HepG2 (cell line): ENCODE measurements at regions not wholly inside any gene's neighbourhood (a gene's known extent, or its start where the extent isn't known, plus 50 kb on each side); places are given as distances from the start of the nearest gene placed in this dataset.

Source experiments
- ATAC-seq: fragments of 200-7000 bp; cut with Tn5 transposase; 3 replicates; pipeline ENCODE4 v1.9.1; 2020; ENCODE audit warnings: mild to moderate bottlenecking, moderate library complexity
- BruUV-seq: library from RNA; stranded (reverse); fragments of 400-500 nt; replicated peaks from 2 replicates; lab custom pipeline; 2021; lab: Mats Ljungman, UMichigan
- CTCF ChIA-PET: fragments of 300-600 bp; formaldehyde crosslinking; extraction: SDS; loops from one replicate; lab custom pipeline; 2021; ENCODE audit warnings: low total read pairs, inconsistent platforms, low intra/inter-chr PET ratio; lab: Yijun Ruan, JAX
- POLR2A ChIA-PET: fragments of 350-600 bp; sonication (Branson Sonifier 250); formaldehyde crosslinking; loops from one replicate; lab custom pipeline; 2020; ENCODE audit warnings: antibody characterized with exemption, inconsistent platforms; lab: Yijun Ruan, JAX
- DNase-seq: peaks from one replicate; pipeline ENCODE4 v3.0.0-alpha.2; 2015; ENCODE audit warnings: low spot score
- FAIRE-seq: peaks from 3 replicates; lab custom pipeline; 2011; peaks lifted over from hg19 to GRCh38; lab: Jason Lieb, UNC
- H2AFZ ChIP-seq: one replicate; pipeline ENCODE4 v1.6.1; 2011; ENCODE audit warnings: low read length, inconsistent platforms
- H3K27ac ChIP-seq: fragments of 300-600 bp; 3 replicates; pipeline ENCODE4 v1.8.0; 2011; ENCODE audit warnings: mixed run types, mild to moderate bottlenecking, mixed read lengths, low read length, inconsistent platforms; ENCODE audit not compliant: insufficient read depth; ENCODE audit errors: extremely low read length
- H3K27me3 ChIP-seq, 2 experiments: fragments of 200-600 bp in 1 of 2; 2 replicates in 1 of 2; 3 replicates in 1 of 2; pipeline versions ENCODE4 v1.6.0 to v1.8.0; 2011; ENCODE audit warnings: low read length in 2 of 2, mild to moderate bottlenecking in 2 of 2, moderate library complexity in 2 of 2, inconsistent platforms in 1 of 2; ENCODE audit not compliant: insufficient read depth in 2 of 2, control insufficient read depth in 1 of 2
- H3K36me3 ChIP-seq, 2 experiments: fragments of 200-600 bp in 1 of 2; replicated peaks in 1 of 2; 2 replicates in 1 of 2; 3 replicates in 1 of 2; pipeline versions ENCODE4 v1.5.1 to v1.8.0; 2011; ENCODE audit warnings: low read length in 2 of 2, inconsistent platforms in 1 of 2; ENCODE audit not compliant: insufficient read depth in 2 of 2, control insufficient read depth in 1 of 2
- H3K4me1 ChIP-seq: 2 replicates; pipeline ENCODE4 v1.5.1; 2012; ENCODE audit warnings: low read length, inconsistent platforms; ENCODE audit not compliant: insufficient read depth
- H3K4me2 ChIP-seq: 2 replicates; pipeline ENCODE4 v1.6.0; 2011; ENCODE audit warnings: low read depth, low read length, inconsistent platforms
- H3K4me3 ChIP-seq, 3 experiments: fragments of 200-600 bp in 1 of 3; sonication (generic), shearing (Covaris generic) in 1 of 3; replicated peaks in 1 of 3; 2 replicates each; pipeline ENCODE4 v1.5.1; 2011 to 2016; ENCODE audit warnings: low read length in 3 of 3, inconsistent platforms in 2 of 3, low read depth in 2 of 3, mild to moderate bottlenecking in 2 of 3, control low read depth in 1 of 3, mixed read lengths in 1 of 3; ENCODE audit not compliant: insufficient read depth in 1 of 3
- H3K79me2 ChIP-seq: one replicate; pipeline ENCODE4 v1.6.1; 2011; ENCODE audit warnings: low read length, inconsistent platforms; ENCODE audit not compliant: insufficient read depth
- H3K9ac ChIP-seq: 2 replicates; pipeline ENCODE4 v1.6.0; 2011; ENCODE audit warnings: mild to moderate bottlenecking, low read depth, low read length, inconsistent platforms; ENCODE audit not compliant: insufficient read depth
- H3K9me3 ChIP-seq: 2 replicates; pipeline ENCODE4 v1.5.1; 2012; ENCODE audit warnings: mild to moderate bottlenecking, low read length
- H4K20me1 ChIP-seq: 2 replicates; pipeline ENCODE4 v1.6.0; 2011; ENCODE audit warnings: inconsistent platforms, mild to moderate bottlenecking, low read length, moderate library complexity; ENCODE audit not compliant: insufficient read depth
- CBX2 ChIP-seq, 2 experiments: fragments of 200-600 bp in 1 of 2; sonication (generic); formaldehyde crosslinking in 1 of 2; IDR thresholded peaks; 2 replicates each; pipeline versions ENCODE4 v1.7.0 to v1.8.1; 2018 to 2022; ENCODE audit warnings: low read depth in 2 of 2, low read length in 1 of 2, mild to moderate bottlenecking in 1 of 2, missing genetic modification reagents in 1 of 2
- DNMT1 ChIP-seq: sonication (generic); formaldehyde crosslinking; IDR thresholded peaks from 2 replicates; pipeline ENCODE4 v1.5.1; 2020; ENCODE audit warnings: mild to moderate bottlenecking, missing genetic modification reagents
- PAWR ChIP-seq: sonication (generic); formaldehyde crosslinking; IDR thresholded peaks from 2 replicates; pipeline ENCODE4 v1.4.0; 2020; ENCODE audit warnings: missing genetic modification reagents, mild to moderate bottlenecking, borderline replicate concordance
- ZNF354B ChIP-seq: sonication (generic); formaldehyde crosslinking; IDR thresholded peaks from 2 replicates; pipeline ENCODE4 v1.8.0; 2022; ENCODE audit warnings: mild to moderate bottlenecking, missing genetic modification reagents
- ZNF510 ChIP-seq: sonication (generic); formaldehyde crosslinking; IDR thresholded peaks from 2 replicates; pipeline ENCODE4 v1.4.0; 2020; ENCODE audit warnings: low read depth, mild to moderate bottlenecking, missing genetic modification reagents
- ZNF619 ChIP-seq: sonication (generic); formaldehyde crosslinking; IDR thresholded peaks from 2 replicates; pipeline ENCODE4 v1.4.0; 2020; ENCODE audit warnings: mild to moderate bottlenecking, missing genetic modification reagents
- ZNF678 ChIP-seq: sonication (generic); formaldehyde crosslinking; IDR thresholded peaks from 2 replicates; pipeline ENCODE4 v1.4.0; 2020; ENCODE audit warnings: mild to moderate bottlenecking, missing genetic modification reagents
- WGBS: methylation state at CpG from one replicate; pipeline ENCODE4 v1.1.6; 2017; ENCODE audit warnings: low lambda C conversion rate; 5-methylcytosine and 5-hydroxymethylcytosine counted together
- in situ Hi-C: cut with HindIII; loops from 2 replicates; pipeline ENCODE4 v1.10.0; 2017; ENCODE audit warnings: low pct_unique_long_range_greater_than_20kb; ENCODE audit not compliant: extremely low pct_ligation_motif_present
- intact Hi-C: fragments of 100-400 bp; cut with micrococcal nuclease; formaldehyde crosslinking; loops from one replicate; pipeline ENCODE4 v1.10.0; 2022; ENCODE audit not compliant: unreplicated experiment
- TF ChIP-seq, protein P1 (sequence below): sonication (generic); formaldehyde crosslinking; IDR thresholded peaks from 2 replicates; pipeline ENCODE4 v1.4.0; 2020; ENCODE audit warnings: missing genetic modification reagents, borderline replicate concordance
- TF ChIP-seq, protein P2 (sequence below): sonication (generic); formaldehyde crosslinking; IDR thresholded peaks from 2 replicates; pipeline ENCODE4 v1.4.0; 2020; ENCODE audit warnings: mild to moderate bottlenecking, missing genetic modification reagents
- TF ChIP-seq, protein P3 (sequence below): fragments of 450-650 bp; IDR thresholded peaks from 2 replicates; pipeline ENCODE4 v1.6.1; 2017
- TF ChIP-seq, protein P4 (sequence below): fragments of 450-650 bp; IDR thresholded peaks from 2 replicates; pipeline ENCODE4 v1.6.1; 2016

DNA sequence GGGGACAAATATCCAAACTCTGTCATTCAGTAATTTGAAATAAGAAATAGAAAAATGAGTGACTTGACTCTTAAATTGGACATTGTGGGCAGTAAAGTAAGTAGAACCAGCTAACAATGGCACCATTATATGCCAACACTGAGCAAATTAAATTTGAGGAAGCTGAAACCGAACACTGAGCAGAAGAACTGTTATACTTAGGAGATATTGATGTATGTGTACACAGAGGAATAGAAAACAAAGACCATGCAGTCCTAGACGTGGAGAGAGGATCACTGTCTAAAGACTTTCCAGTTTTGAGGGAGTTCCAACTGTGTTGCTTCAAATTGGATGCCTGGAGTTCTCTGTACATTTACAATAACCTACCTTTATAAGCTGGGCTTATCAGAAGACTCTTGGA lies 427.0 kb upstream of the EYS start:
- no peak overlapping the region for H3K9ac ChIP-seq
- H3K9me3 ChIP-seq = peaks cover 35% of the 10 kb centered on the region
- DNase-seq (no peak), ATAC-seq (no peak), FAIRE-seq (no peak)
- H4K20me1 ChIP-seq = no peaks in the 10 kb centered on the region
- POLR2A ChIA-PET = no interaction called here
- no peak overlapping the region for H2AFZ ChIP-seq
- intact Hi-C loops = no loop called here
- H3K79me2 ChIP-seq = no peaks in the 10 kb centered on the region
- H3K27me3 ChIP-seq = no peaks in the 10 kb centered on the region
- in situ Hi-C loops = no loop called here
- no peak overlapping the region for H3K27ac ChIP-seq
- no peaks in the 10 kb centered on the region for H3K4me1 ChIP-seq
- H3K4me2 ChIP-seq = no peak overlapping the region
- CTCF ChIA-PET = no interaction called here
- no TSS peak for BruUV-seq
- WGBS = 0% methylated on average over 2 of the region's 2 CpGs
- H3K4me3 ChIP-seq = no peak overlapping the region
- H3K36me3 ChIP-seq = no peaks in the 10 kb centered on the region
- TF ChIP-seq ZNF354B (CRISPR knock-in tag) = no peak
- no peak for TF ChIP-seq ZNF619 (CRISPR knock-in tag)
- TF ChIP-seq, protein P1, sequence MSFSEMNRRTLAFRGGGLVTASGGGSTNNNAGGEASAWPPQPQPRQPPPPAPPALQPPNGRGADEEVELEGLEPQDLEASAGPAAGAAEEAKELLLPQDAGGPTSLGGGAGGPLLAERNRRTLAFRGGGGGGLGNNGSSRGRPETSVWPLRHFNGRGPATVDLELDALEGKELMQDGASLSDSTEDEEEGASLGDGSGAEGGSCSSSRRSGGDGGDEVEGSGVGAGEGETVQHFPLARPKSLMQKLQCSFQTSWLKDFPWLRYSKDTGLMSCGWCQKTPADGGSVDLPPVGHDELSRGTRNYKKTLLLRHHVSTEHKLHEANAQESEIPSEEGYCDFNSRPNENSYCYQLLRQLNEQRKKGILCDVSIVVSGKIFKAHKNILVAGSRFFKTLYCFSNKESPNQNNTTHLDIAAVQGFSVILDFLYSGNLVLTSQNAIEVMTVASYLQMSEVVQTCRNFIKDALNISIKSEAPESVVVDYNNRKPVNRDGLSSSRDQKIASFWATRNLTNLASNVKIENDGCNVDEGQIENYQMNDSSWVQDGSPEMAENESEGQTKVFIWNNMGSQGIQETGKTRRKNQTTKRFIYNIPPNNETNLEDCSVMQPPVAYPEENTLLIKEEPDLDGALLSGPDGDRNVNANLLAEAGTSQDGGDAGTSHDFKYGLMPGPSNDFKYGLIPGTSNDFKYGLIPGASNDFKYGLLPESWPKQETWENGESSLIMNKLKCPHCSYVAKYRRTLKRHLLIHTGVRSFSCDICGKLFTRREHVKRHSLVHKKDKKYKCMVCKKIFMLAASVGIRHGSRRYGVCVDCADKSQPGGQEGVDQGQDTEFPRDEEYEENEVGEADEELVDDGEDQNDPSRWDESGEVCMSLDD (CRISPR knock-in tag) = no peak
- TF ChIP-seq ZNF678 (CRISPR knock-in tag) = no peak
- no peak for TF ChIP-seq ZNF510
- no peak for TF ChIP-seq CBX2 (IDR thresholded peaks at IDR 0.05; ENCODE audit: low read depth, low read length)
- no peak for TF ChIP-seq CBX2 (CRISPR knock-in tag; IDR thresholded peaks at IDR 0.05; ENCODE audit: low read depth)
- TF ChIP-seq, protein P2, sequence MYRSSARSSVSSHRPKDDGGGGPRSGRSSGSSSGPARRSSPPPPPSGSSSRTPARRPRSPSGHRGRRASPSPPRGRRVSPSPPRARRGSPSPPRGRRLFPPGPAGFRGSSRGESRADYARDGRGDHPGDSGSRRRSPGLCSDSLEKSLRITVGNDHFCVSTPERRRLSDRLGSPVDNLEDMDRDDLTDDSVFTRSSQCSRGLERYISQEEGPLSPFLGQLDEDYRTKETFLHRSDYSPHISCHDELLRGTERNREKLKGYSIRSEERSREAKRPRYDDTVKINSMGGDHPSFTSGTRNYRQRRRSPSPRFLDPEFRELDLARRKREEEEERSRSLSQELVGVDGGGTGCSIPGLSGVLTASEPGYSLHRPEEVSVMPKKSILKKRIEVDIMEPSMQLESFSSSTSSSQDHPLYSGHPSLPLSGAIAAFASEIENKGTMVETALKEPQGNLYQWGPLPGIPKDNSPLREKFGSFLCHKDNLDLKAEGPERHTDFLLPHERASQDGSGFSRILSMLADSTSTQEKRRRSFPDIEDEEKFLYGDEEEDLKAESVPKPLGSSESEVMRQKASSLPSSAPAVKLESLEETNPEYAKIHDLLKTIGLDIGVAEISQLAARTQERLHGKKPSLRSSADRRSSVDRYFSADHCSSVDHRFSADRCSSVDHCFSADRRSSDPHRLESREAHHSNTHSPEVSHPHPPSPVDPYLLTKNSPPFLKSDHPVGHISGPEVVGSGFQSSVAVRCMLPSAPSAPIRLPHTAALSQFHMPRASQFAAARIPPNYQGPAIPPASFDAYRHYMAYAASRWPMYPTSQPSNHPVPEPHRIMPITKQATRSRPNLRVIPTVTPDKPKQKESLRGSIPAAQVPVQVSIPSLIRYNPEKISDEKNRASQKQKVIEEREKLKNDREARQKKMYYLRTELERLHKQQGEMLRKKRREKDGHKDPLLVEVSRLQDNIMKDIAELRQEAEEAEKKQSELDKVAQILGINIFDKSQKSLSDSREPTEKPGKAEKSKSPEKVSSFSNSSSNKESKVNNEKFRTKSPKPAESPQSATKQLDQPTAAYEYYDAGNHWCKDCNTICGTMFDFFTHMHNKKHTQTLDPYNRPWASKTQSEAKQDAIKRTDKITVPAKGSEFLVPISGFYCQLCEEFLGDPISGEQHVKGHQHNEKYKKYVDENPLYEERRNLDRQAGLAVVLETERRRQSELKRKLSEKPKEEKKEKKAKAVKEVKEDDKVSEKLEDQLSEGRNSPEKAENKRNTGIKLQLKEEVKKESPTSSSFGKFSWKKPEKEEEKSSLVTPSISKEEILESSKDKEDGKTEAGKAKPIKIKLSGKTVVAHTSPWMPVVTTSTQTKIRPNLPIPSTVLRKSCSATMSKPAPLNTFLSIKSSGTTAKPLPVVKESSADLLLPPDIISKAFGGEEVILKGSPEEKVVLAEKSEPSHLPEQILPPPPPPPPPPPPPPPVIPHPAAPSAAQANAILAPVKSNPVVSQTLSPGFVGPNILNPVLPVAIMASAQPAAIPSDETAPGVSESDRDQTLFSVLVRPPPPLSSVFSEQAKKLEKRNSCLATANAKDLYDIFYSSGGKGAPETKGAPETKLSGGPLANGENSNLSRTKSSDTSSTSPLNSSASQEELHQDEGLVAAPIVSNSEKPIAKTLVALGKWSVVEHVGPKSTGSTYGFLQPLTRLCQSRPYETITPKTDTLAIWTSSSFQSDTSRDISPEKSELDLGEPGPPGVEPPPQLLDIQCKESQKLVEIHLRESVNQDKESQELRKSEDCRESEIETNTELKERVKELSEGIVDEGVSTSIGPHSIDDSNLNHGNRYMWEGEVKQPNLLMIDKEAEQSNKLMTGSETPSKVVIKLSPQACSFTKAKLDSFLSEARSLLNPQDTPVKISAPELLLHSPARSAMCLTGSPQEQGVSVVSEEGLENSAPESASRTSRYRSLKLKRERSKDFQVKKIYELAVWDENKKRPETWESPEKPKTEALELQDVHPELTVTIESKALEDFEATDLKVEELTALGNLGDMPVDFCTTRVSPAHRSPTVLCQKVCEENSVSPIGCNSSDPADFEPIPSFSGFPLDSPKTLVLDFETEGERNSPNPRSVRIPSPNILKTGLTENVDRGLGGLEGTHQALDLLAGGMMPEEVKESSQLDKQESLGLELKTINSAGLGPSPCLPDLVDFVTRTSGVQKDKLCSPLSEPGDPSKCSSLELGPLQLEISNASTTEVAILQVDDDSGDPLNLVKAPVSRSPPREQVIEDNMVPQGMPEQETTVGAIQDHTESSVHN (CRISPR knock-in tag) = no peak
- no peak for TF ChIP-seq PAWR (CRISPR knock-in tag)
- no peak for TF ChIP-seq DNMT1
- TF ChIP-seq, protein P3, sequence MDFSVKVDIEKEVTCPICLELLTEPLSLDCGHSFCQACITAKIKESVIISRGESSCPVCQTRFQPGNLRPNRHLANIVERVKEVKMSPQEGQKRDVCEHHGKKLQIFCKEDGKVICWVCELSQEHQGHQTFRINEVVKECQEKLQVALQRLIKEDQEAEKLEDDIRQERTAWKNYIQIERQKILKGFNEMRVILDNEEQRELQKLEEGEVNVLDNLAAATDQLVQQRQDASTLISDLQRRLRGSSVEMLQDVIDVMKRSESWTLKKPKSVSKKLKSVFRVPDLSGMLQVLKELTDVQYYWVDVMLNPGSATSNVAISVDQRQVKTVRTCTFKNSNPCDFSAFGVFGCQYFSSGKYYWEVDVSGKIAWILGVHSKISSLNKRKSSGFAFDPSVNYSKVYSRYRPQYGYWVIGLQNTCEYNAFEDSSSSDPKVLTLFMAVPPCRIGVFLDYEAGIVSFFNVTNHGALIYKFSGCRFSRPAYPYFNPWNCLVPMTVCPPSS = no peak
- TF ChIP-seq, protein P4, sequence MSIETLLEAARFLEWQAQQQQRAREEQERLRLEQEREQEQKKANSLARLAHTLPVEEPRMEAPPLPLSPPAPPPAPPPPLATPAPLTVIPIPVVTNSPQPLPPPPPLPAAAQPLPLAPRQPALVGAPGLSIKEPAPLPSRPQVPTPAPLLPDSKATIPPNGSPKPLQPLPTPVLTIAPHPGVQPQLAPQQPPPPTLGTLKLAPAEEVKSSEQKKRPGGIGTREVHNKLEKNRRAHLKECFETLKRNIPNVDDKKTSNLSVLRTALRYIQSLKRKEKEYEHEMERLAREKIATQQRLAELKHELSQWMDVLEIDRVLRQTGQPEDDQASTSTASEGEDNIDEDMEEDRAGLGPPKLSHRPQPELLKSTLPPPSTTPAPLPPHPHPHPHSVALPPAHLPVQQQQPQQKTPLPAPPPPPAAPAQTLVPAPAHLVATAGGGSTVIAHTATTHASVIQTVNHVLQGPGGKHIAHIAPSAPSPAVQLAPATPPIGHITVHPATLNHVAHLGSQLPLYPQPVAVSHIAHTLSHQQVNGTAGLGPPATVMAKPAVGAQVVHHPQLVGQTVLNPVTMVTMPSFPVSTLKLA = no peak
